ENCODE measurements at regions not wholly inside any gene's neighbourhood (a gene's known extent, or its start where the extent isn't known, plus 50 kb on each side); places are given as distances from the start of the nearest gene placed in this dataset.
"Not testable (repeated sequence)": the region's sequence is repeated elsewhere in the genome, so short reads cannot be mapped to it uniquely, and the experiment has no call there.

- no peaks in the 10 kb centered on the region for H3K9me3 Mint-ChIP-seq (ENCODE audit: unreplicated experiment)
- no peak overlapping the region for H3K4me3 Mint-ChIP-seq (ENCODE audit: unreplicated experiment)
- H3K36me3 Mint-ChIP-seq (ENCODE audit: low read depth, unreplicated experiment): no peaks in the 10 kb centered on the region
- no peaks in the 10 kb centered on the region for H3K4me1 Mint-ChIP-seq (ENCODE audit: unreplicated experiment)
- TF ChIP-seq, protein P1, sequence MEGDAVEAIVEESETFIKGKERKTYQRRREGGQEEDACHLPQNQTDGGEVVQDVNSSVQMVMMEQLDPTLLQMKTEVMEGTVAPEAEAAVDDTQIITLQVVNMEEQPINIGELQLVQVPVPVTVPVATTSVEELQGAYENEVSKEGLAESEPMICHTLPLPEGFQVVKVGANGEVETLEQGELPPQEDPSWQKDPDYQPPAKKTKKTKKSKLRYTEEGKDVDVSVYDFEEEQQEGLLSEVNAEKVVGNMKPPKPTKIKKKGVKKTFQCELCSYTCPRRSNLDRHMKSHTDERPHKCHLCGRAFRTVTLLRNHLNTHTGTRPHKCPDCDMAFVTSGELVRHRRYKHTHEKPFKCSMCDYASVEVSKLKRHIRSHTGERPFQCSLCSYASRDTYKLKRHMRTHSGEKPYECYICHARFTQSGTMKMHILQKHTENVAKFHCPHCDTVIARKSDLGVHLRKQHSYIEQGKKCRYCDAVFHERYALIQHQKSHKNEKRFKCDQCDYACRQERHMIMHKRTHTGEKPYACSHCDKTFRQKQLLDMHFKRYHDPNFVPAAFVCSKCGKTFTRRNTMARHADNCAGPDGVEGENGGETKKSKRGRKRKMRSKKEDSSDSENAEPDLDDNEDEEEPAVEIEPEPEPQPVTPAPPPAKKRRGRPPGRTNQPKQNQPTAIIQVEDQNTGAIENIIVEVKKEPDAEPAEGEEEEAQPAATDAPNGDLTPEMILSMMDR (IDR thresholded peaks at IDR 0.05; ENCODE audit: unreplicated experiment): no peak
- H3K27ac Mint-ChIP-seq (ENCODE audit: unreplicated experiment): no peak overlapping the region
- H3K27me3 Mint-ChIP-seq (ENCODE audit: unreplicated experiment): no peaks in the 10 kb centered on the region
- DNase-seq (ENCODE audit: low spot score): no peak
Measured at GRCh38 chr3:166444336-166444735, 607.1 kb upstream of the BCHE start.

GRCh38 chr3:166435469-166436057, 598.3 kb upstream of the BCHE start:
- H3K4me1 Mint-ChIP-seq (ENCODE audit: unreplicated experiment): no peaks in the 10 kb centered on the region
- no peak overlapping the region for H3K27ac Mint-ChIP-seq (ENCODE audit: unreplicated experiment)
- H3K36me3 Mint-ChIP-seq (ENCODE audit: low read depth, unreplicated experiment): no peaks in the 10 kb centered on the region
- no peak for DNase-seq (ENCODE audit: low spot score)
- TF ChIP-seq, protein P1 (IDR thresholded peaks at IDR 0.05; ENCODE audit: unreplicated experiment): no peak
- no peak overlapping the region for H3K4me3 Mint-ChIP-seq (ENCODE audit: unreplicated experiment)
- H3K9me3 Mint-ChIP-seq (ENCODE audit: unreplicated experiment): no peaks in the 10 kb centered on the region
- H3K27me3 Mint-ChIP-seq (ENCODE audit: unreplicated experiment): no peaks in the 10 kb centered on the region

GRCh38 chr3:166433060-166433459, 595.8 kb upstream of the BCHE start:
- Mint-ChIP-seq H3K27me3 (ENCODE audit: unreplicated experiment) (no peaks in the 10 kb centered on the region), H3K36me3 (ENCODE audit: low read depth, unreplicated experiment) (no peaks in the 10 kb centered on the region), H3K4me1 (ENCODE audit: unreplicated experiment) (no peaks in the 10 kb centered on the region), H3K9me3 (ENCODE audit: unreplicated experiment) (no peaks in the 10 kb centered on the region), H3K27ac (ENCODE audit: unreplicated experiment) (no peak overlapping the region), H3K4me3 (ENCODE audit: unreplicated experiment) (no peak overlapping the region)
- TF ChIP-seq, protein P1 (IDR thresholded peaks at IDR 0.05; ENCODE audit: unreplicated experiment): no peak
- no peak for DNase-seq (ENCODE audit: low spot score)

GRCh38 chr3:166425900-166426611, 588.8 kb upstream of the BCHE start:
- Mint-ChIP-seq H3K4me1 (ENCODE audit: unreplicated experiment) (no peaks in the 10 kb centered on the region), H3K4me3 (ENCODE audit: unreplicated experiment) (no peak overlapping the region), H3K9me3 (ENCODE audit: unreplicated experiment) (no peaks in the 10 kb centered on the region), H3K27me3 (ENCODE audit: unreplicated experiment) (no peaks in the 10 kb centered on the region), H3K27ac (ENCODE audit: unreplicated experiment) (no peak overlapping the region), H3K36me3 (ENCODE audit: low read depth, unreplicated experiment) (no peaks in the 10 kb centered on the region)
- peak; percentile 39 for DNase-seq (ENCODE audit: low spot score)
- TF ChIP-seq, protein P1 (IDR thresholded peaks at IDR 0.05; ENCODE audit: unreplicated experiment): no peak

GRCh38 chr3:166425021-166425420, 587.8 kb upstream of the BCHE start:
- no peak for DNase-seq (ENCODE audit: low spot score)
- Mint-ChIP-seq H3K27me3 (ENCODE audit: unreplicated experiment) (no peaks in the 10 kb centered on the region), H3K36me3 (ENCODE audit: low read depth, unreplicated experiment) (no peaks in the 10 kb centered on the region), H3K4me3 (ENCODE audit: unreplicated experiment) (no peak overlapping the region), H3K27ac (ENCODE audit: unreplicated experiment) (no peak overlapping the region), H3K9me3 (ENCODE audit: unreplicated experiment) (no peaks in the 10 kb centered on the region), H3K4me1 (ENCODE audit: unreplicated experiment) (no peaks in the 10 kb centered on the region)
- TF ChIP-seq, protein P1 (IDR thresholded peaks at IDR 0.05; ENCODE audit: unreplicated experiment): no peak

GRCh38 chr3:166423824-166424513, 586.7 kb upstream of the BCHE start:
- H3K27ac Mint-ChIP-seq (ENCODE audit: unreplicated experiment); H3K4me3 Mint-ChIP-seq (ENCODE audit: unreplicated experiment); DNase-seq (ENCODE audit: low spot score); H3K36me3 Mint-ChIP-seq (ENCODE audit: low read depth, unreplicated experiment); H3K9me3 Mint-ChIP-seq (ENCODE audit: unreplicated experiment); H3K27me3 Mint-ChIP-seq (ENCODE audit: unreplicated experiment); H3K4me1 Mint-ChIP-seq (ENCODE audit: unreplicated experiment): not testable (repeated sequence)

All from endothelial cell (in vitro differentiated cells).